GM12873 (cell line): ENCODE measurements at regions not wholly inside any gene's neighbourhood (a gene's known extent, or its start where the extent isn't known, plus 50 kb on each side); places are given as distances from the start of the nearest gene placed in this dataset.
A peak's percentile ranks its signal among the peaks of the same experiment; 100 is the strongest.

Experiments used
- CTCF ChIP-seq: IDR thresholded peaks from 2 replicates; pipeline ENCODE4 v1.5.1; 2012; ENCODE audit warnings: low read depth, mild to moderate bottlenecking, moderate library complexity, low read length, control low read depth; ENCODE audit not compliant: insufficient read depth; ENCODE audit errors: missing control alignments

- TF ChIP-seq CTCF = no peak
Measured at GRCh38 chr3:20343790-20344189, 157.8 kb upstream of the SGO1 start.

GRCh38 chr3:20340324-20340928 is 154.4 kb upstream of the SGO1 start:
- peak; percentile 97 for TF ChIP-seq CTCF

- no peak for TF ChIP-seq CTCF
Measured at GRCh38 chr3:20336572-20336971, 150.6 kb upstream of the SGO1 start.

- no peak for TF ChIP-seq CTCF
Measured at GRCh38 chr3:20334842-20335241, 148.8 kb upstream of the SGO1 start.

GRCh38 chr3:20327889-20328288 is 141.9 kb upstream of the SGO1 start:
- no peak for TF ChIP-seq CTCF

- TF ChIP-seq CTCF = no peak
Measured at GRCh38 chr3:20326541-20326940, 140.5 kb upstream of the SGO1 start.

- TF ChIP-seq CTCF = no peak
Measured at GRCh38 chr3:20325563-20325962, 139.6 kb upstream of the SGO1 start.
